ENCODE measurements at regions not wholly inside any gene's neighbourhood (a gene's known extent, or its start where the extent isn't known, plus 50 kb on each side); places are given as distances from the start of the nearest gene placed in this dataset.

DNA sequence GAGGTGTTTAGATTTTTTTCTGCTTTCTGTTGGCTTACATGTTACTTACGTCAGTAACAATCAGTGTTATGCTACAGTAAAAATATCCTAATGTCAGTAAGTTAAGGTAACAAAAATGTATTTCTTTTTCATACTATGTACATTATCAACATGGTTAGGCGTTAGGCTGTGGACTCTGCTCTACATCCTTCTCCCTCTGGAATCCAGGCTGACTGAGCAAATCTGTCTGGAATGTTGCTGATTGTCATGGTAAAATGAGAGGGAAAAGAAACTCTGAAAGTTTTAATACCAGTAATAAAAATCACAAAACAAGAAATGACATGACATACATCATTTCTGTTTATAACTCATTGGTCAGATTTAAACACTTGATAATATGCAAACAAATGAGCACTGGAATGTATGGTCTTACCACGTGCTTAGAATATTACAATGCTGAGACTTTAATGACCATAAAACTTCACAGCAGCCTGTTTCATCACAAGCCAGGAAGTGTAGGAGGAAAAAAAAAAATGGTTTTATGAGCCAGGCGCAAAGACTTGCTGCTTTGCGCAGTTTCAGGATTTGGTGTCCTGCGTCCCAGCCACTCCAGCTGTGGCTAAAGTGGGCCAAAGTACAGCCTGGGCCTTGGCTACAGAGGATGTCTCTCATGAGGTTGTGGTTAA lies 252.4 kb downstream of the FSIP2 start:
- TF ChIP-seq, protein P1, sequence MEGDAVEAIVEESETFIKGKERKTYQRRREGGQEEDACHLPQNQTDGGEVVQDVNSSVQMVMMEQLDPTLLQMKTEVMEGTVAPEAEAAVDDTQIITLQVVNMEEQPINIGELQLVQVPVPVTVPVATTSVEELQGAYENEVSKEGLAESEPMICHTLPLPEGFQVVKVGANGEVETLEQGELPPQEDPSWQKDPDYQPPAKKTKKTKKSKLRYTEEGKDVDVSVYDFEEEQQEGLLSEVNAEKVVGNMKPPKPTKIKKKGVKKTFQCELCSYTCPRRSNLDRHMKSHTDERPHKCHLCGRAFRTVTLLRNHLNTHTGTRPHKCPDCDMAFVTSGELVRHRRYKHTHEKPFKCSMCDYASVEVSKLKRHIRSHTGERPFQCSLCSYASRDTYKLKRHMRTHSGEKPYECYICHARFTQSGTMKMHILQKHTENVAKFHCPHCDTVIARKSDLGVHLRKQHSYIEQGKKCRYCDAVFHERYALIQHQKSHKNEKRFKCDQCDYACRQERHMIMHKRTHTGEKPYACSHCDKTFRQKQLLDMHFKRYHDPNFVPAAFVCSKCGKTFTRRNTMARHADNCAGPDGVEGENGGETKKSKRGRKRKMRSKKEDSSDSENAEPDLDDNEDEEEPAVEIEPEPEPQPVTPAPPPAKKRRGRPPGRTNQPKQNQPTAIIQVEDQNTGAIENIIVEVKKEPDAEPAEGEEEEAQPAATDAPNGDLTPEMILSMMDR (IDR thresholded peaks at IDR 0.05), result no peak
- TF ChIP-seq POLR2A (IDR thresholded peaks at IDR 0.05), result no peak
